Tibial artery (tissue), 4 donors: ENCODE measurements at regions not wholly inside any gene's neighbourhood (a gene's known extent, or its start where the extent isn't known, plus 50 kb on each side); places are given as distances from the start of the nearest gene placed in this dataset.

Experiments
- DNase-seq, 2 donors: peaks; one replicate each; pipeline ENCODE4 v3.0.0-alpha.2; 2019
- H3K27ac ChIP-seq, 2 donors: fragments of 200-600 bp; sonication (generic) in 1 of 2; 1 replicate in 1 of 2; 2 replicates in 1 of 2; pipeline ENCODE4 v1.5.1; 2018 to 2019; ENCODE audit warnings: mild to moderate bottlenecking in 1 of 2
- H3K27me3 ChIP-seq, 2 donors: fragments of 200-600 bp; sonication (generic) in 1 of 2; one replicate each; pipeline versions ENCODE4 v1.5.1 to v1.6.0; 2016 to 2019
- H3K36me3 ChIP-seq, 3 donors: fragments of 200-600 bp; sonication (generic) in 2 of 3; one replicate each; pipeline ENCODE4 v1.5.1; 2016 to 2019; ENCODE audit warnings: mild to moderate bottlenecking in 2 of 3
- H3K4me1 ChIP-seq, 4 donors: fragments of 200-600 bp; sonication (generic) in 2 of 4; 1 replicate in 3 of 4; 2 replicates in 1 of 4; pipeline ENCODE4 v1.5.1; 2016 to 2019
- H3K4me3 ChIP-seq, 2 donors: fragments of 200-600 bp; sonication (generic) in 1 of 2; 1 replicate in 1 of 2; 2 replicates in 1 of 2; pipeline ENCODE4 v1.5.1; 2018 to 2019; ENCODE audit warnings: mild to moderate bottlenecking in 2 of 2
- H3K9me3 ChIP-seq, 3 donors: fragments of 200-600 bp; sonication (generic) in 1 of 3; one replicate each; pipeline ENCODE4 v1.5.1; 2016 to 2019
- intact Hi-C: fragments of 100-400 bp; cut with DNase I; formaldehyde crosslinking; loops from one replicate; pipeline ENCODE4 v1.15.0; 2023; ENCODE audit warnings: low total_unique reads
- TF ChIP-seq, protein P1 (sequence below), 2 experiments: fragments of 200-600 bp in 1 of 2; fragments of 450-650 bp in 1 of 2; IDR thresholded peaks; one replicate each; pipeline ENCODE4 v1.5.1; 2017 to 2019; ENCODE audit warnings: antibody characterized with exemption in 2 of 2, mild to moderate bottlenecking in 1 of 2, moderate library complexity in 1 of 2

DNA sequence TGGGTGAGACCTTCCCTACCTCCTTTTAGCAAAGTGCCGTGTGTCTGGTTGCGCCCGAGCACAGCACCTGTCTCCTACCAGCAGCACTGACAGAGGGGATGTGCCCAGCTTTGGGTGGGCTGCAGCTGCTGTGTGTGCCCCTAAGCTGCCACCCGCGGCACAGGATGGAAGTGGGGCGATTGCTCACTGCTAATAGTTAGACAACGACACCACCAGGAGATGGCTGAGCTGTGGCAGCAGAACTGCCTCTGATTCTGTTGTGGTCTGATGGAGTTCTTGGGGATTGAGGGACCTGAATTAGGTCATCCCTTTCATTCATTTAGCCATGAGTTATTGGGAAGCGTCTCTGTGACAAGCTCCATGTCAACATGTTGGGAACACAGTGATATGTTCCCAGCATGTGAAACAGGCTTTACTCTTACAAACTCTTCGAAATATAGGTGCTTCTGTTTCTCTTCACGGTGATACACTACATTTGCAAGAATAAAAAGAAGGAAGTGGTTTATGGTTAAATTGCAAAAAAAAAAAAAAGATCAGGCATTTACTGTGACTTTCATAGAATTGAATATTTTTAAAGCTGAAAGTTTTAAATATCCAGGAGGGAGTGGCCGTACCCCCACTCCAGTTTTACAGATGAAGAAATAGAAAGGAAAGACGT lies 184.4 kb downstream of the MAF start:
- H3K27me3 ChIP-seq, result peaks cover 0 to 3% of the 10 kb centered on the region in 2 donors
- no peak overlapping the region for H3K27ac ChIP-seq
- H3K9me3 ChIP-seq, result no peaks in the 10 kb centered on the region
- H3K4me1 ChIP-seq, result no peaks in the 10 kb centered on the region
- H3K36me3 ChIP-seq, result no peaks in the 10 kb centered on the region
- intact Hi-C loops, result no loop called here
- TF ChIP-seq, protein P1, sequence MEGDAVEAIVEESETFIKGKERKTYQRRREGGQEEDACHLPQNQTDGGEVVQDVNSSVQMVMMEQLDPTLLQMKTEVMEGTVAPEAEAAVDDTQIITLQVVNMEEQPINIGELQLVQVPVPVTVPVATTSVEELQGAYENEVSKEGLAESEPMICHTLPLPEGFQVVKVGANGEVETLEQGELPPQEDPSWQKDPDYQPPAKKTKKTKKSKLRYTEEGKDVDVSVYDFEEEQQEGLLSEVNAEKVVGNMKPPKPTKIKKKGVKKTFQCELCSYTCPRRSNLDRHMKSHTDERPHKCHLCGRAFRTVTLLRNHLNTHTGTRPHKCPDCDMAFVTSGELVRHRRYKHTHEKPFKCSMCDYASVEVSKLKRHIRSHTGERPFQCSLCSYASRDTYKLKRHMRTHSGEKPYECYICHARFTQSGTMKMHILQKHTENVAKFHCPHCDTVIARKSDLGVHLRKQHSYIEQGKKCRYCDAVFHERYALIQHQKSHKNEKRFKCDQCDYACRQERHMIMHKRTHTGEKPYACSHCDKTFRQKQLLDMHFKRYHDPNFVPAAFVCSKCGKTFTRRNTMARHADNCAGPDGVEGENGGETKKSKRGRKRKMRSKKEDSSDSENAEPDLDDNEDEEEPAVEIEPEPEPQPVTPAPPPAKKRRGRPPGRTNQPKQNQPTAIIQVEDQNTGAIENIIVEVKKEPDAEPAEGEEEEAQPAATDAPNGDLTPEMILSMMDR (IDR thresholded peaks at IDR 0.05), result no peak
- peak in 1 of 2 donors; percentile 31 for DNase-seq
- no peak overlapping the region for H3K4me3 ChIP-seq

DNA sequence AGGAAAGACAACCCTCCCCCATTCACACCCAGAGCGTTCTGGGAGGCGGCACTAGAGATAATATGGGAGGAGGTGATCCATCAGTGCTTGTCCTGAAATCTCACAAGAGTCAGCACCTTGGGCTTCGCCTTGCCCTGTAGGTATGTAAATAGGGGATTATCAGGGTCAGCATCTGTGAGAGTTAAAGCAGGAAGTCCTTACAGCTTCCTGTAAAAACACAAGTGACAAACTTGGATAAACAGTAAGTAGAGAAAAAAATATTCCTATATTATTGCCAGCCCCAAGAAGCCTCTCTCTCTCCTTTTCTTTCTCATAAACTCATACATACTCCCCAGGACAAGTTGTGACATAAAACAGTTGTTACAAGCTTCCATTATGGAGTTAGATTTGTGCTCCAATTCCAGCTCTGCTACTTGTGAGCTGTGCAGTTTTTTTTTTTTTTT lies 187.7 kb downstream of the MAF start:
- Histone ChIP-seq H3K9me3 (no peaks in the 10 kb centered on the region), H3K27ac (no peak overlapping the region), H3K4me1 (no peaks in the 10 kb centered on the region), H3K27me3 (peaks cover 0 to 3% of the 10 kb centered on the region in 2 donors), H3K4me3 (no peak overlapping the region), H3K36me3 (no peaks in the 10 kb centered on the region)
- intact Hi-C loops, result no loop called here
- TF ChIP-seq, protein P1 (IDR thresholded peaks at IDR 0.05), result no peak
- DNase-seq, result peak in 1 of 2 donors; percentile 10

DNA sequence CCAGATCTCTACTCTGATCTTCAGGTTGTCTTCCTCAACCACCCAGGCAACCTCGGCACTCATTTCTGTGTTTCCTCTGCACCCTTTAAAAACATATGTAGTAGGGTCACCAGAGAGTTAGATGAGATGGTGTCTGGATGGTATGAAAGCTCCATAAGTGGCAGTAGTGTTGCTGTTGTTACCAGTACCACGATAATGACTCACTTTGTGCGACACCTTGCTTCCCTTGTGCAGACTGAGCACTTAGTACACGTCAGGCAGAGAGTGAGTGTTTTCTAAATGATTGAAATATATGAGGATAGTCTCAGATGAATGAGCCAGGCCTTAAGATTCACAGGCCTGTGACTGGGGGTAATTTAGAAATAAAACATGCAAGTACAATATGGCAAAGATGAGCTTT lies 188.7 kb downstream of the MAF start:
- H3K36me3 ChIP-seq, result no peaks in the 10 kb centered on the region
- no peak overlapping the region for H3K27ac ChIP-seq
- intact Hi-C loops, result no loop called here
- peak in 1 of 2 donors; percentile 11 for DNase-seq
- peaks cover 0 to 6% of the 10 kb centered on the region in 2 donors for H3K27me3 ChIP-seq
- no peak overlapping the region for H3K4me3 ChIP-seq
- TF ChIP-seq, protein P1 (IDR thresholded peaks at IDR 0.05), result no peak
- no peaks in the 10 kb centered on the region for H3K9me3 ChIP-seq
- no peaks in the 10 kb centered on the region for H3K4me1 ChIP-seq

DNA sequence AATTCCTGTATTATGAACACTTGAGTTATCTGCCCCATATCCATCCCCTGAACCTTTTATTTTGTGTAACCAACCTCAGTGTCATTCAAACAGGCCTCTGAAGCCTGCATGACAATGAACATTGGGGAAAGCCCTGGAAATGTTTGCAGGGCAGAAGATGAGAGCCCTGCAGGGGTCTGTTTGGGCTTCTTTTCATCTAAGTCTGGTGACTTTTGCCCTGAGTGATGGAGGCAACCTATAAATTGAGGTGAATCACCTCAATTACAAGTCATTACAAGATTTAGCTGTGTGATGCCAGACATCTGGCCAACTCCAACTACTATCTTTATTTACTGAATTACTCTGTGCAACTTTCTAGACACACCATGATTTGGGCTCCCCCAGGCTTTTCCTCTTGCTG lies 189.2 kb downstream of the MAF start:
- no peak for DNase-seq
- Histone ChIP-seq H3K9me3 (no peaks in the 10 kb centered on the region), H3K27ac (no peak overlapping the region), H3K27me3 (peaks cover 0 to 8% of the 10 kb centered on the region in 2 donors), H3K36me3 (no peaks in the 10 kb centered on the region), H3K4me3 (no peak overlapping the region), H3K4me1 (no peaks in the 10 kb centered on the region)
- TF ChIP-seq, protein P1 (IDR thresholded peaks at IDR 0.05), result no peak
- intact Hi-C loops, result no loop called here

DNA sequence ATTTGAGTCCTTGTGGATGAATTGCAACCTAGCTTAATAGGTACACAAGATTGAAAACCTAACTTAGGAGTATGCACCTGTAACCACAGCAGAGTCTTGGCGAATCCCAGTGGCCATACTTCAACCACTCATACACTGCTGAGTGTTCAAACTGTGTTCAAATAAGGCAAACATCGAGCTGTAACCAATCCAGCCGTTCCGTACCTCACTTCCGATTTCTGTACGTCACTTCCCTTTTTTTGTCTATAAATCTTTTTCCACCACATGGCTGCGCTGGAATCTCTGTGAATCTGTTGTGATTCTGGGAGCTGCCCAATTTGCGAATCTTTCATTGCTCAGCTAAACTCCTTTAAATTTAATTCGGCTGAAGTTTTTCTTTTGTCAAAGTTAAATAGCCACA lies 190.6 kb downstream of the MAF start:
- no peak for DNase-seq
- Histone ChIP-seq H3K36me3 (no peaks in the 10 kb centered on the region), H3K4me3 (no peak overlapping the region), H3K27ac (no peak overlapping the region), H3K9me3 (peaks cover 0 to 3% (median 0%) of the 10 kb centered on the region in 3 donors), H3K4me1 (no peaks in the 10 kb centered on the region), H3K27me3 (peaks cover 0 to 7% of the 10 kb centered on the region in 2 donors)
- intact Hi-C loops, result no loop called here
- TF ChIP-seq, protein P1 (IDR thresholded peaks at IDR 0.05), result no peak
